Mucosa of rectum (tissue), 2 donors: ENCODE measurements at regions not wholly inside any gene's neighbourhood (a gene's known extent, or its start where the extent isn't known, plus 50 kb on each side); places are given as distances from the start of the nearest gene placed in this dataset.

Experiments used
- H3K27ac ChIP-seq, 2 donors: one replicate each; pipeline ENCODE4 v1.7.0; 2013; ENCODE audit warnings: inconsistent platforms in 2 of 2, low read depth in 2 of 2, low read length in 2 of 2
- H3K27me3 ChIP-seq, 2 donors: one replicate each; pipeline ENCODE4 v1.7.0; 2013; ENCODE audit warnings: low read length in 2 of 2; ENCODE audit not compliant: control insufficient read depth in 2 of 2, insufficient read depth in 2 of 2
- H3K36me3 ChIP-seq, 2 donors: one replicate each; pipeline ENCODE4 v1.7.0; 2013; ENCODE audit warnings: low read length in 2 of 2; ENCODE audit not compliant: control insufficient read depth in 2 of 2, insufficient read depth in 2 of 2
- H3K4me1 ChIP-seq, 2 donors: one replicate each; pipeline ENCODE4 v1.7.0; 2013; ENCODE audit warnings: low read length in 2 of 2, mild to moderate bottlenecking in 1 of 2; ENCODE audit not compliant: control insufficient read depth in 2 of 2, insufficient read depth in 2 of 2
- H3K4me3 ChIP-seq, 2 donors: one replicate each; pipeline ENCODE4 v1.7.0; 2013; ENCODE audit warnings: low read length in 2 of 2
- H3K9ac ChIP-seq, 2 donors: one replicate each; pipeline ENCODE4 v1.7.0; 2013; ENCODE audit warnings: low read length in 2 of 2, low read depth in 1 of 2, mild to moderate bottlenecking in 1 of 2
- H3K9me3 ChIP-seq, 2 donors: one replicate each; pipeline ENCODE4 v1.7.0; 2013; ENCODE audit warnings: low read length in 2 of 2; ENCODE audit not compliant: control insufficient read depth in 2 of 2
- donor health status: healthy.
- donor health status: Normal muscosa, but diverticular disease.

DNA sequence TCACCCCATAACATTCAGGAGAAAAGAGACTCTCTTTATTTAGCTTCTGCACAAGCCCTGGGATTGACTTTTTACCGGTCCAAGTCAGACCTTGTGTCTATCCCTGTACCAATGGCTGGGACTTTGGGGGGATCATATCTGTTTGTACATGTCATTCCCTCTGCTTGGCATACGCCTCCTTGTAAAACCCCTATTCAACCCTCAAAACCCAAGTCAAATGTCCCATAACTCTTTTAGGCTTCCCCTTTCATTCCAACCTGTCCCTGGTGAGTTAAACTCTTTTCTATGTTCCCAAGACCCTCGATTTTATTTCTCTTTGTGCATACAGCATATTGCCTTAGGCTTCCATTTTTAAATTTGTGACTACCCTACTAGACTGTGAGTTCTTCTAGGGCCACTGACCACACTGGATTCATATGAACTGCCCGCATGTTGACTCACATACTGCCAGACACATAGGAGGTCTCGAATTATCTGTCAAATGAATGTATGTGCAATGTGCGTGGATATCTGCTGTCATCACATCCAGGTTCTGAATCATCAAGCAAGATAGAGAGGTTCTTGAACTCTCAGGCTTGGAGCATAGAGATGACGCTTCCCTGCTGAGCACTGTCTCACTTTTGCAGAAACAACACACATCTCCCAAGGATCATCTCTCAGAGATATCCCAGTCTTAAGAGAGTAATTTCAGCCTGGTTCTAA lies 548.6 kb upstream of the TBX3 start:
- H3K36me3 ChIP-seq = no peaks in the 10 kb centered on the region
- H3K4me1 ChIP-seq = no peaks in the 10 kb centered on the region
- H3K9ac ChIP-seq = no peak overlapping the region

DNA sequence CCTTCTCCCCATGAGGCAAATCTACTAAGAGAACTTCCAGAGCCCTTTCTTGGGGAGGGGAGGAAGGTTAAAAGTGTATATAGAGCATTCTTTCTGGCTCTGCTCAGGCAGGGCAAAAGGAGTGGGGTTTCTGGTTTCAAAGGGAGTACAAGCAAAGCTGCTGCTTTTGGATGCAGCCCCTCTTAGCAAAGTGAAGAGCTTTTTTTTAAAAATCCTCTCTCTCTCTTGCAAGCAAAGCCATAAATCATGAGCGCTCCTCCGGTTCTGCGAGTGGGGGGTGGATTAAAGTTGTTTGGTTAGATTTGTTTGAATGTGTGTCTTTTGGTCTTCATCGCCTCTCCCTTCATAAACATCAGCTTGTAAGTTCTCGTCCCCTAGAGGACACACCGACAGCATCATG lies 546.6 kb upstream of the TBX3 start:
- Histone ChIP-seq H3K4me1 (no peaks in the 10 kb centered on the region), H3K9me3 (no peaks in the 10 kb centered on the region), H3K9ac (no peak overlapping the region), H3K27me3 (no peaks in the 10 kb centered on the region), H3K4me3 (no peak overlapping the region), H3K36me3 (no peaks in the 10 kb centered on the region), H3K27ac (no peak overlapping the region)

More for the DNA sequence above, 548.6 kb upstream of the TBX3 start:
- Histone ChIP-seq H3K4me3 (no peak overlapping the region), H3K27me3 (no peaks in the 10 kb centered on the region), H3K27ac (no peak overlapping the region), H3K9me3 (no peaks in the 10 kb centered on the region)

GRCh38 chr12:115229517-115229916 lies 545.5 kb upstream of the TBX3 start:
- Histone ChIP-seq H3K27ac (no peak overlapping the region), H3K4me1 (no peaks in the 10 kb centered on the region), H3K27me3 (no peaks in the 10 kb centered on the region), H3K36me3 (no peaks in the 10 kb centered on the region), H3K4me3 (no peak overlapping the region), H3K9ac (no peak overlapping the region), H3K9me3 (no peaks in the 10 kb centered on the region)

DNA sequence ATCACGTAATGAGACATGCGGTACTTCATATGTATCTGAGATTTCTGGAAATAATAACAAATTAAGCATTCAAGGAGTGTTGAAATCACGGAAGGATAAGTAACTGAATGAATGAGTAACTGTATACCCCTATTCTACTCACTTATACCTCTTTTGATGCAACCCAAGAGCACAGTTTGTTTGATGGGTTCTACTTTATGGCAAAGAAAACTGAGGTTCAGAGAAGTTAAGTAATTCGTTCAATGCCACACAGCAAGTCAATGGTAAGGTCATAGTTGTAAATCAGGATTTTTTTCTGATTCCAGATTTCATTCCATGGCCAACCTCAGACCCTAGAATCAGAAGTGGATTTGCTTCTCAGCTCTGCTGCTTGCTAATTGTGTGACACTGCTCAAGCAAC lies 544.5 kb upstream of the TBX3 start:
- Histone ChIP-seq H3K36me3 (no peaks in the 10 kb centered on the region), H3K27ac (no peak overlapping the region), H3K4me1 (no peaks in the 10 kb centered on the region), H3K4me3 (no peak overlapping the region), H3K9me3 (no peaks in the 10 kb centered on the region), H3K9ac (no peak overlapping the region), H3K27me3 (no peaks in the 10 kb centered on the region)

DNA sequence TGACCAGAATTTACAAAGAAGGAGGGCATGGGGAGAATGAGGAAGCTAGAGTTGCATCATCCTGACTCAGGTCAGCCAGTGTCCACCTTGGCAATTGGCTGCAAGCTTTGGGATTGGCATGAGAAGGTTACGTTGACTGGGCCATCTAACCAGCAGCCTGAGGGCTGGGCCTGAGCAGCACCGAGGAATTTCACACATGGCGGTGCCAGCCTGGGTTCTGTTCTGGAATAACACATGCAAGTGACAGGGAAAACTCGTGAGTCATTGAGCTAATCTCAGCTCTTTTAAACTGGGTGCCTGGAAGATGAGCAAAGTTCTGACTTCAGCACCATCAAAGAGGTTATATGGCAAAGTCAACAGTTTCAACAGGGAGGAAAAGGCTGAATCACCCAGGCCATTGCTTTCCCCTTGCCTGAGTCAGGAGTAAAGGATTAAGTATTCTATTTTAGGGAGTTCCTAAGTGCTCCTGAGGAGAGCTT lies 543.2 kb upstream of the TBX3 start:
- H3K27ac ChIP-seq = no peak overlapping the region
- H3K9ac ChIP-seq = no peak overlapping the region
- no peaks in the 10 kb centered on the region for H3K36me3 ChIP-seq
- no peaks in the 10 kb centered on the region for H3K4me1 ChIP-seq
- H3K27me3 ChIP-seq = no peaks in the 10 kb centered on the region
- no peak overlapping the region for H3K4me3 ChIP-seq
- no peaks in the 10 kb centered on the region for H3K9me3 ChIP-seq

DNA sequence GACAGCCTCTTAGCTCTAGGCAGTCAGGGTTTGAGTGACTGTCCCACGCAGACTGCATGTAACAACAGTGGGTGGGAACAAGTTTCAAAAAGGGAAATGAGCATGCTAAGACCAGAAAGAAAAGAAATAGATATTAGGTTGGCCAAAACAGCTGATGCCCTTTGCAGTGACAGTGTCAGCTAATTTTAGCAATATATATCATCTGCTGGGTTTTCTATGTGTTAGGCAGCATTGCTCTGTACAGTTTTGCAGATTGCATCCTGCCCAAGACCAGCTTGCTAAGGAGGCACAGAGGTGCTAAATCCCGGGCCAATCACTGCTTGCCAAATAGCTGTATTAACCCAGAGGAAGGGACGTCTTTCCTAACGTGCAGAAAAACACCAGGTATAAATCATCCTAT lies 541.9 kb upstream of the TBX3 start:
- Histone ChIP-seq H3K4me1 (no peaks in the 10 kb centered on the region), H3K4me3 (no peak overlapping the region), H3K27ac (no peak overlapping the region), H3K36me3 (no peaks in the 10 kb centered on the region), H3K27me3 (no peaks in the 10 kb centered on the region), H3K9ac (no peak overlapping the region), H3K9me3 (no peaks in the 10 kb centered on the region)

DNA sequence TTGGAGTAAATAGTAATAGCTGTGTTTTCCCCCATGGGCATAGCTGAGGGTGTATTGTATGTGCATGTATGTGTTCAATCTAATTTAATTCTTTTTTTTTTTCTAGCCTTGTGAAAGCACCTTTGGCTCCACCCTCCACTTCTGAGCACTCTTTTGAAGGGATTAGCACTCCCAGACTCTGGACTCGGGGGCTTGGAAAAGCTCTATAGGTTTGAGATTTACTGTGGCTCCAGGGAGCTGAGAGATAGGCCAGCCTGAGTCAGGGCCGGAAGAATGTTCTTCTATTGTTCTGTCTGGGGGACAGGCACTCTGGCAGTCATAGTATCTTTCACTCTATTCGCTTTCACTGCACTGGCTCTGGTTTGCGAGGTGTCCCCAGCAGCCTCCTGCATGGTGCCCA lies 540.0 kb upstream of the TBX3 start:
- Histone ChIP-seq H3K9me3 (no peaks in the 10 kb centered on the region), H3K9ac (no peak overlapping the region), H3K27me3 (no peaks in the 10 kb centered on the region), H3K4me3 (no peak overlapping the region), H3K36me3 (no peaks in the 10 kb centered on the region), H3K4me1 (no peaks in the 10 kb centered on the region), H3K27ac (no peak overlapping the region)

DNA sequence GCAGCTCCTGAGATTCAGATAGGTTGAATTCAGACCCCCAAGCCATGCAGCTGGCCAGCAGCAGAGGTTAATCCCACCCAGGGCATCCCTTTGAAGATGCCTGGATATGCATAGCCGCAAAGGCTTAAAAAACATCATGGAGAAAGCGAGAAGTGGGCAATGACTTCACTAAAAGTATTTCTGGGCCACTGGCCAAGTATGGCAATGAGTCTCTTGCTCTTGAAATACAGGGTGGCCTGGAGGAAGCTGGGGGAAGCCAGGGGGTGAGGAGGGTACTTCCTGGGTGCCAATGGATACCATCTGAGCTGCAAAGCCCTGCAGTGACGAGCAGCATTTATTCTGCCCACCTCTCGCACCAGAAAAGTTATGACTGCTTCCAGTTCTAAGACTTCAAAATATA lies 539.3 kb upstream of the TBX3 start:
- Histone ChIP-seq H3K4me1 (no peaks in the 10 kb centered on the region), H3K4me3 (no peak overlapping the region), H3K36me3 (no peaks in the 10 kb centered on the region), H3K9me3 (no peaks in the 10 kb centered on the region), H3K27ac (no peak overlapping the region), H3K27me3 (no peaks in the 10 kb centered on the region), H3K9ac (no peak overlapping the region)

- no peaks in the 10 kb centered on the region for H3K9me3 ChIP-seq
- no peaks in the 10 kb centered on the region for H3K36me3 ChIP-seq
- H3K4me1 ChIP-seq = no peaks in the 10 kb centered on the region
- no peak overlapping the region for H3K4me3 ChIP-seq
- no peak overlapping the region for H3K9ac ChIP-seq
- no peak overlapping the region for H3K27ac ChIP-seq
- no peaks in the 10 kb centered on the region for H3K27me3 ChIP-seq
Observed at GRCh38 chr12:115222220-115222619, 538.2 kb upstream of the TBX3 start.

GRCh38 chr12:115216301-115216700 lies 532.3 kb upstream of the TBX3 start:
- H3K27me3 ChIP-seq = no peaks in the 10 kb centered on the region
- H3K36me3 ChIP-seq = no peaks in the 10 kb centered on the region
- no peak overlapping the region for H3K9ac ChIP-seq
- no peak overlapping the region for H3K27ac ChIP-seq
- no peak overlapping the region for H3K4me3 ChIP-seq
- H3K4me1 ChIP-seq = no peaks in the 10 kb centered on the region
- no peaks in the 10 kb centered on the region for H3K9me3 ChIP-seq

DNA sequence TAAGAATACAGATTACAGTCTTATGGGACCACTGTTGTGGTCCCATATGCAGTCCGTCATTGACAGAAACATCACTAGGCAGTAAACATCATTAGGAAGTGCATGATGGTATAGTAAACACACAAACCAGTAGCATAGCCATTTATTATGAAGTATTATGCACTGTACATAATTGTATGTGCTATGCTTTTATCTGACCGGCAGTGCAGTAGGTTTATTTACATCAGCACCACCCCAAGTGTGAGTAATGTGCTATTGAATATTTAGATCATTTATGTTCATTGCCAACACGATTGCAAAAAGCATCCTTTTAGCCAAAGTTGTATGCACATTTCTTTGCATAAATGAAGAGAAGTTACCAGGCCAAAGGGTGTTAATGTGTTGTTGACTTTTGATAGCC lies 531.6 kb upstream of the TBX3 start:
- Histone ChIP-seq H3K4me1 (no peaks in the 10 kb centered on the region), H3K4me3 (no peak overlapping the region), H3K27ac (no peak overlapping the region), H3K36me3 (no peaks in the 10 kb centered on the region), H3K9me3 (no peaks in the 10 kb centered on the region), H3K9ac (no peak overlapping the region), H3K27me3 (no peaks in the 10 kb centered on the region)
